ENCODE measurements at regions not wholly inside any gene's neighbourhood (a gene's known extent, or its start where the extent isn't known, plus 50 kb on each side); places are given as distances from the start of the nearest gene placed in this dataset.

DNA sequence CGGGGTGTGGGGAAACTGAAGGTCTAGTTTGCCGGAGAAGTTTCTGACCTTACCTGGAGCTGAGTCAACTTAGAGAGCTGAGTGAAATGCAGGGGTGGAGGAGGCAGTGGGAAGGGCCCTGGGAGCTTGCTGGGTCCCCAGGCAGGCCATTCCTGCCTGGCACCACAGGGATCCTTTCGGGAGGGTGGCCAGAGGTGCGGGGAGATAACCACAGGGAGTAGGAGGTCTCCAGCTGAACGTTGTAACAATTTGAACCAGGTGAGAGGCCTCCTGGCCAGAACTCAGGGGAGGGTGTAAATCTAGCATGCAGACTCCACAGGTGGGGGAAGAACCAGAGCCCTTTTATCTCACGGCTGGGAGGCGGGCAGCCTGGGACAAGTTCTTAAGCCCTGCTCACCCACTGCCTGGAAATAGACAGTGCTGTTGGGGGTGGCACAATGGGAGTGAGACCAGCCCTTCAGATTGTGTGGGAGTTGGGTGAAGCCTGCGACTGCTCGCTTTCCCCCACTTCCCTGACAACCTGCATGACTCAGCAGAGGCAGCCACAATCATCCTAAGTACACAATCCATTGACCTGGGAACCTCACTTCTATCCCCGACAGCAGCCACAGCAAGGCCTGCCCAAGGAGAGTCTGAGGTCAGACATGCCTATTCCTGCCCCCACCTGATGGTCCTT lies 247.4 kb downstream of the ADGRA3 start:
- Histone ChIP-seq H3K36me3 (ENCODE audit: control insufficient read depth in 5 of 5, insufficient read depth in 5 of 5, low read length in 5 of 5) (no peaks in the 10 kb centered on the region), H3K9ac (ENCODE audit: low read length in 5 of 5) (no peak overlapping the region), H3K4me1 (ENCODE audit: control insufficient read depth in 5 of 5, insufficient read depth in 5 of 5, low read length in 5 of 5) (no peaks in the 10 kb centered on the region), H3K9me3 (ENCODE audit: control insufficient read depth in 5 of 5, low read length in 5 of 5) (no peaks in the 10 kb centered on the region), H3K4me3 (ENCODE audit: low read depth in 1 of 5, low read length in 5 of 5) (no peak overlapping the region), H3K27ac (ENCODE audit: low read depth, low read length) (no peak overlapping the region), H3K27me3 (ENCODE audit: control insufficient read depth in 5 of 5, insufficient read depth in 4 of 5, low read length in 5 of 5) (no peaks in the 10 kb centered on the region)

DNA sequence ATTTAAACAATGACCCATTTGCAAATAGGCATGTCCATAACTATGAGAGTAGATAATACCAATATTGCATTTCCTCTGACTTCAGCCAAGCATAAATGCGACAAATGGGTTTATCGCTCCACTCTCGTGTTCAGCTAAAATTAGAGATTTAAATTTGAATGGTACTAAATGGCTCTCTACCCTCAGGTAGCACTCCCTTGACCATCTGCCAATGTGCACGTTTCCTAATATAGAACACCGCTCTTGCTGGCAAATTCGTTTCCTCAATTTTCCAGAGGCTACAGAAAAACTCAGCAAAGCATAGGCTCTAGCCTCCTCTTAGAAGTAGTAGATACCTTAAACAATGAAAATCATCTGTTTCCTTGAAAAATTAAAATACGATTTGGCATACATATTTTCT lies 251.6 kb downstream of the ADGRA3 start:
- H3K27me3 ChIP-seq (ENCODE audit: control insufficient read depth in 5 of 5, insufficient read depth in 4 of 5, low read length in 5 of 5), result no peaks in the 10 kb centered on the region
- H3K4me1 ChIP-seq (ENCODE audit: control insufficient read depth in 5 of 5, insufficient read depth in 5 of 5, low read length in 5 of 5), result no peaks in the 10 kb centered on the region
- H3K4me3 ChIP-seq (ENCODE audit: low read depth in 1 of 5, low read length in 5 of 5), result no peak overlapping the region
- H3K27ac ChIP-seq (ENCODE audit: low read depth, low read length), result no peak overlapping the region
- no peak overlapping the region for H3K9ac ChIP-seq (ENCODE audit: low read length in 5 of 5)
- H3K36me3 ChIP-seq (ENCODE audit: control insufficient read depth in 5 of 5, insufficient read depth in 5 of 5, low read length in 5 of 5), result no peaks in the 10 kb centered on the region
- peaks cover 0 to 2% (median 0%) of the 10 kb centered on the region in 5 donors for H3K9me3 ChIP-seq (ENCODE audit: control insufficient read depth in 5 of 5, low read length in 5 of 5)

DNA sequence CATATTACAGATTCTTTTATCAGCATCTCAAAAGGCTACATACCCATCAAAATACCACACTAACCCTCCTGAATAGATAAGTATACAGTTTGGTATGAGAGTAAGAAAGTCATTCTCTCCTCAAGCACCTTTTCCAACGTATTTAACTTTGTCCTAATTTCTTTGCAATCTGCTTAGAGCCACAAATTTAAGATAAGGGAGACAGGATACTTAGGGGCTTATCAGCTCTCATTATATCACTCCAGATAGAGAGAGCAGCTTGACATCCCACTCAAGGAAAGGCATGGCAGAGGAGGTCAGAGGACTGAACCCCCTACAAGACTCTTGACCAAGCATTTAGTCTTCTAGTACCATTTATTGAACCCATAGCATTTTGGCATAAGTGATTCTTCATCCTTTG lies 262.4 kb downstream of the ADGRA3 start:
- Histone ChIP-seq H3K27me3 (ENCODE audit: control insufficient read depth in 5 of 5, insufficient read depth in 4 of 5, low read length in 5 of 5) (no peaks in the 10 kb centered on the region), H3K27ac (ENCODE audit: low read depth, low read length) (no peak overlapping the region), H3K9me3 (ENCODE audit: control insufficient read depth in 5 of 5, low read length in 5 of 5) (no peaks in the 10 kb centered on the region), H3K36me3 (ENCODE audit: control insufficient read depth in 5 of 5, insufficient read depth in 5 of 5, low read length in 5 of 5) (no peaks in the 10 kb centered on the region), H3K4me1 (ENCODE audit: control insufficient read depth in 5 of 5, insufficient read depth in 5 of 5, low read length in 5 of 5) (no peaks in the 10 kb centered on the region), H3K9ac (ENCODE audit: low read length in 5 of 5) (no peak overlapping the region), H3K4me3 (ENCODE audit: low read depth in 1 of 5, low read length in 5 of 5) (no peak overlapping the region)

DNA sequence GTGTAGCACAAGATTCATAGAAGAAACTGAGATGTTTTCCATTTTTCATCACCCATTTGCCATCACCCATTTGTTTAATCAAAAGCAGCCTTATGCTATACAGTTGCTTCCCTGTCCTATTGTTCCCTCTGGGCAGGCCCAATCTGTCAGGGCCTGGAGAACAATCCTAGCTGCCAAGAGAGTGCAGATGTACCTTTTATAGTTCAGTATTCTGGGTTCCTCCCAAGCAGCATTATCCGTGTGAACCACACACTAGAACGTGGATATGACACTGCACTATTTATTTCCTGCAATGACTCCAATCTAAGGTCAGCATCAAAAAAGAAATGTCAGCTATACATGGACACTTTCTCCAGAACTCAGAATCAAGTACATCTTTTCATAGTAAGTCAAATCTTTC lies 269.0 kb downstream of the ADGRA3 start:
- Histone ChIP-seq H3K27ac (ENCODE audit: low read depth, low read length) (no peak overlapping the region), H3K4me3 (ENCODE audit: low read depth in 1 of 5, low read length in 5 of 5) (no peak overlapping the region), H3K9ac (ENCODE audit: low read length in 5 of 5) (no peak overlapping the region), H3K27me3 (ENCODE audit: control insufficient read depth in 5 of 5, insufficient read depth in 4 of 5, low read length in 5 of 5) (no peaks in the 10 kb centered on the region), H3K9me3 (ENCODE audit: control insufficient read depth in 5 of 5, low read length in 5 of 5) (peaks cover 0 to 3% (median 0%) of the 10 kb centered on the region in 5 donors), H3K36me3 (ENCODE audit: control insufficient read depth in 5 of 5, insufficient read depth in 5 of 5, low read length in 5 of 5) (no peaks in the 10 kb centered on the region), H3K4me1 (ENCODE audit: control insufficient read depth in 5 of 5, insufficient read depth in 5 of 5, low read length in 5 of 5) (no peaks in the 10 kb centered on the region)

DNA sequence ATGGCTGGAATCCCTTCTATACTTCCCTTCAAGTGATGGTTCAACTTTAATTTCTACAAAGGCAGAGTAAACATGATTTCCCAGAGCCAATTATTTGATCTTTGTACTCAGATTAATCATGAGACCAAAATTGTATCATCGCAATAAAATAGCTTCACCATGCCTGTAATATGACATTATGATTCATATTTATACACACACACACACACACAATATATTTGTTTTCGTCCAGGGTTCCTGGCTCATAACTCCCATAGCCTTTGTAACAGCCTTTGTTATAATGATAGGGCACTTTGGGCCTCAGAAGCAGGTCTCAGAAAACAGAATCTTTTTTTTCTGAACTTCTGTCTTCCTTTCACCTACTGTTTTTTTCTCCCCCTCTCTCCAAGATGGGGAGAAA lies 270.6 kb downstream of the ADGRA3 start:
- H3K36me3 ChIP-seq (ENCODE audit: control insufficient read depth in 5 of 5, insufficient read depth in 5 of 5, low read length in 5 of 5), result no peaks in the 10 kb centered on the region
- no peaks in the 10 kb centered on the region for H3K4me1 ChIP-seq (ENCODE audit: control insufficient read depth in 5 of 5, insufficient read depth in 5 of 5, low read length in 5 of 5)
- peaks cover 0 to 3% (median 0%) of the 10 kb centered on the region in 5 donors for H3K9me3 ChIP-seq (ENCODE audit: control insufficient read depth in 5 of 5, low read length in 5 of 5)
- H3K9ac ChIP-seq (ENCODE audit: low read length in 5 of 5), result no peak overlapping the region
- H3K27me3 ChIP-seq (ENCODE audit: control insufficient read depth in 5 of 5, insufficient read depth in 4 of 5, low read length in 5 of 5), result no peaks in the 10 kb centered on the region
- H3K4me3 ChIP-seq (ENCODE audit: low read depth in 1 of 5, low read length in 5 of 5), result no peak overlapping the region
- H3K27ac ChIP-seq (ENCODE audit: low read depth, low read length), result no peak overlapping the region

DNA sequence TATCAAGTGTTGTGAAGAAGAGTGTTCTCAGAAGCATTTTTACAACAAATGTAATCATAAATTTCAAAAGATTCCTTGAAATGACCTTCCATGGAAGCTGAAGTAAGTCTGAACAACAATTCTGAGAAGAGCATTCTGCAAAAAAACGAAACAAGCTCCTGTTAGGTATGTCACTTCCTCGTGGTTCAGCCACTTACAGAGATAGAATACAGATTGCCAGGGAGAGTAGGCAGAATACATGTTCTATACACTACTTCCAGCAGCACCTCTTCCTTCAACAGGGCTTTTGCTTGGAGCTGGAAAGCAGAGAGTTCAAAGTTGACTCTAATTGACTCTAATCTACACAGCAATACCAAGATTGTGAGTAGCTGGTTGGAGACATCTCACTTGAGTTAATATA lies 274.5 kb downstream of the ADGRA3 start:
- Histone ChIP-seq H3K27me3 (ENCODE audit: control insufficient read depth in 5 of 5, insufficient read depth in 4 of 5, low read length in 5 of 5) (no peaks in the 10 kb centered on the region), H3K9ac (ENCODE audit: low read length in 5 of 5) (no peak overlapping the region), H3K9me3 (ENCODE audit: control insufficient read depth in 5 of 5, low read length in 5 of 5) (peaks cover 0 to 3% (median 2%) of the 10 kb centered on the region in 5 donors), H3K27ac (ENCODE audit: low read depth, low read length) (no peak overlapping the region), H3K4me1 (ENCODE audit: control insufficient read depth in 5 of 5, insufficient read depth in 5 of 5, low read length in 5 of 5) (no peaks in the 10 kb centered on the region), H3K4me3 (ENCODE audit: low read depth in 1 of 5, low read length in 5 of 5) (no peak overlapping the region), H3K36me3 (ENCODE audit: control insufficient read depth in 5 of 5, insufficient read depth in 5 of 5, low read length in 5 of 5) (no peaks in the 10 kb centered on the region)

DNA sequence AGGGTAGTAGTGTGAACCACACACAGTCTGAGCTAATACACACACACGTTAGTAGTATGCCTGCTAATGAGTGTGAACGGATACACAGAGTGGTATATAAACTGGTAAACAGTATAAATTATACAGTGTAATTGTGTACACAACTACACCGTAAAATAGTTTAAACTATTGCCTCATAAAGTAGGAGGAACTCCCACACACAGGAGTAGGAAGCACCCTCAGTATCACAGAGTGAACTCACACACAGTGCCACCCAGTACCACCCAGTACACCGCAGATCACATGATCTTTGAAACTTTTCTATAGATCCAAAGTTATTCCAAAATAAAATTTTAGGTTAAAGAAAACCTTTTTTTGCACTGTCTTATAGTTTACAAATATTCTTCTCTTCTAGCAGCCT lies 275.1 kb downstream of the ADGRA3 start:
- no peak overlapping the region for H3K9ac ChIP-seq (ENCODE audit: low read length in 5 of 5)
- H3K9me3 ChIP-seq (ENCODE audit: control insufficient read depth in 5 of 5, low read length in 5 of 5), result peaks cover 0 to 3% (median 2%) of the 10 kb centered on the region in 5 donors
- no peaks in the 10 kb centered on the region for H3K4me1 ChIP-seq (ENCODE audit: control insufficient read depth in 5 of 5, insufficient read depth in 5 of 5, low read length in 5 of 5)
- H3K36me3 ChIP-seq (ENCODE audit: control insufficient read depth in 5 of 5, insufficient read depth in 5 of 5, low read length in 5 of 5), result no peaks in the 10 kb centered on the region
- no peaks in the 10 kb centered on the region for H3K27me3 ChIP-seq (ENCODE audit: control insufficient read depth in 5 of 5, insufficient read depth in 4 of 5, low read length in 5 of 5)
- H3K27ac ChIP-seq (ENCODE audit: low read depth, low read length), result no peak overlapping the region
- H3K4me3 ChIP-seq (ENCODE audit: low read depth in 1 of 5, low read length in 5 of 5), result no peak overlapping the region

DNA sequence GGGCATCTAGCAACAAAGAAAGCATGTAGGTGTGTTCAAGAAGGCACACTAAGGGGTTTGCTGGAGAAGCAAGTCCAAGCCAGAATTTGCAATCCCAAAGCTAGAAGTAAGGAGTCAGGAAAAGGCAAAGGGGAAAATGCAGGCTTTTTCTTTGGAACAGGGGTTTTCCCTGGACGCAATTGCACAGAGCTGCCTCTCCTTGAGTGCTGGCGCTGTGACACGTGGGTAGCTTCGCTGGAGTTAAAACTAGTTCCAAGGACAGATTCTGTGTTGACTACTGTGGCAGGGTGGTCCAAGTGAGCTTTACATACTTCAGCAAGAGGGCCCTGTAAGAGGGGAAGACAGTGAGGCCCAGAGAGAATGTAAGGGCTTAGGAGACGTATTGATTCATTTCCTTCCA lies 277.1 kb downstream of the ADGRA3 start:
- no peak overlapping the region for H3K27ac ChIP-seq (ENCODE audit: low read depth, low read length)
- no peaks in the 10 kb centered on the region for H3K36me3 ChIP-seq (ENCODE audit: control insufficient read depth in 5 of 5, insufficient read depth in 5 of 5, low read length in 5 of 5)
- no peaks in the 10 kb centered on the region for H3K4me1 ChIP-seq (ENCODE audit: control insufficient read depth in 5 of 5, insufficient read depth in 5 of 5, low read length in 5 of 5)
- no peak overlapping the region for H3K9ac ChIP-seq (ENCODE audit: low read length in 5 of 5)
- H3K9me3 ChIP-seq (ENCODE audit: control insufficient read depth in 5 of 5, low read length in 5 of 5), result peaks cover 0 to 3% (median 2%) of the 10 kb centered on the region in 5 donors
- no peaks in the 10 kb centered on the region for H3K27me3 ChIP-seq (ENCODE audit: control insufficient read depth in 5 of 5, insufficient read depth in 4 of 5, low read length in 5 of 5)
- no peak overlapping the region for H3K4me3 ChIP-seq (ENCODE audit: low read depth in 1 of 5, low read length in 5 of 5)

DNA sequence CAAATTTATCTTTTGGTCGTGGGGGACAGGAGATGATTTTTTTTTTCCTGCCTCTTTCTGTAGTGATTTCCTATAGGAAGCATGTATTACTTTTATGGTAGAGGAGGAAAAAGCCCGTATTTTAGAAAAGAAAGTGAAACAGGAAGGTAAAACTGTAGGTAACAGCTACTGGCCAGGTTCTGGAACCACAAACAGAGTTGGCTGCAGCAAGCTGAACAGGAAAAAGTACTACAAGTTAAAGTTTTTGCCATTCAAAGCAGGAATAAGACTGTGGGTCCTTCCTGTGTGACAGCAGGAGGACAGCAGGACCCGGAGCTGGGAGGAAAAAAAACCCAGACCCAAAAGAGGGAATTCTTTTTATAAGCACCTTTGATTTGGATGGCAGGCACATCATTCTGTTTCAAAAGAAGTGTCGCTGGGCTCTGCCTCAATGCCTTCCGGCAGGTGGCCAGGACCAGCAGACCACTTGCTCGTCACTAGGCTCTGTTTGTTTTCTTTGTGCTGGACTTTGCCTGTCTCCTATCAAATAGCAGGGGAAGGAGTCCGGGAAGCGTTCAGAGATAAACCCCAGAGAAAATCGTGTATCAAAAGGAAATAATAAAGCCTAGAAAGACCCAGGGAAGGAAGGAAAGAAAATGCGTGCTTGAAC lies 277.9 kb downstream of the ADGRA3 start:
- Histone ChIP-seq H3K4me3 (ENCODE audit: low read depth in 1 of 5, low read length in 5 of 5) (no peak overlapping the region), H3K27me3 (ENCODE audit: control insufficient read depth in 5 of 5, insufficient read depth in 4 of 5, low read length in 5 of 5) (no peaks in the 10 kb centered on the region), H3K9ac (ENCODE audit: low read length in 5 of 5) (no peak overlapping the region), H3K36me3 (ENCODE audit: control insufficient read depth in 5 of 5, insufficient read depth in 5 of 5, low read length in 5 of 5) (no peaks in the 10 kb centered on the region), H3K27ac (ENCODE audit: low read depth, low read length) (no peak overlapping the region), H3K4me1 (ENCODE audit: control insufficient read depth in 5 of 5, insufficient read depth in 5 of 5, low read length in 5 of 5) (no peaks in the 10 kb centered on the region), H3K9me3 (ENCODE audit: control insufficient read depth in 5 of 5, low read length in 5 of 5) (peaks cover 0 to 3% (median 0%) of the 10 kb centered on the region in 5 donors)

DNA sequence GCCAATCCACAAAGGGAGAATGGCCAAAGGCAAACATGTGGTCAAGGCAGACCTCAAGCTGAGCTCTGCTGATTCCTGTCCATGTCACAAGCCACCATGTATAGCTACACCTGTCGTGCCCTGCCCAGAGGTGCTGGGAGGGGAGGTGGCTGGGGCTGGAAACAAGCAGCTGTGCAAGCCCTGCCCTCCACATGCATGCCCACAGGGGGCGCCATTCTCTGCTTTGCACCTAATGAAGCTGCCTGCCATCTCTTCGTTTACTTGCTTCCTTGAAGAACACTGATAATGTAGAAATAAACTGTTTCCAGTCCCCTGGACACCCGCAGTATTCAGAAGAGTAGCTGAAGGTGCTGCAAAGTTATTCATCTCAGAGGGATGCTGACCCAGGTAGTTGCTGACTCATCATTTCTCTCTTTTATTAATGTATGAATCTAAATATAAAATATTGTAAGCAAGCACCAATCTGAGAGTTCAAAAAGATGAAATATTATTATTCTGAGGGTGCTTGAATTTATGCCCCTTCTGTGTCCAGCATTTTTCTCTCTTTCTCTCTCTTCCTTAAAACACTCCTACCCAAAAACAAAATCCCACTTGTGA lies 278.6 kb downstream of the ADGRA3 start:
- Histone ChIP-seq H3K9ac (ENCODE audit: low read length in 5 of 5) (no peak overlapping the region), H3K4me3 (ENCODE audit: low read depth in 1 of 5, low read length in 5 of 5) (no peak overlapping the region), H3K4me1 (ENCODE audit: control insufficient read depth in 5 of 5, insufficient read depth in 5 of 5, low read length in 5 of 5) (no peaks in the 10 kb centered on the region), H3K27ac (ENCODE audit: low read depth, low read length) (no peak overlapping the region), H3K36me3 (ENCODE audit: control insufficient read depth in 5 of 5, insufficient read depth in 5 of 5, low read length in 5 of 5) (no peaks in the 10 kb centered on the region), H3K9me3 (ENCODE audit: control insufficient read depth in 5 of 5, low read length in 5 of 5) (peaks cover 0 to 2% (median 0%) of the 10 kb centered on the region in 5 donors), H3K27me3 (ENCODE audit: control insufficient read depth in 5 of 5, insufficient read depth in 4 of 5, low read length in 5 of 5) (no peaks in the 10 kb centered on the region)

Data from subcutaneous abdominal adipose tissue (tissue), 5 donors.